Lower leg skin (tissue), 3 donors: ENCODE measurements at regions not wholly inside any gene's neighbourhood (a gene's known extent, or its start where the extent isn't known, plus 50 kb on each side); places are given as distances from the start of the nearest gene placed in this dataset.

Source experiments
- CTCF ChIP-seq, 3 donors: fragments of 450-650 bp; IDR thresholded peaks; one replicate each; pipeline ENCODE4 v1.5.1; 2016; ENCODE audit warnings: antibody characterized with exemption in 3 of 3, mild to moderate bottlenecking in 3 of 3, moderate library complexity in 2 of 3
- POLR2A ChIP-seq, 2 donors: fragments of 450-650 bp; IDR thresholded peaks; one replicate each; pipeline ENCODE4 v1.6.1; 2016 to 2017; ENCODE audit warnings: antibody characterized with exemption in 2 of 2, mild to moderate bottlenecking in 1 of 2, moderate library complexity in 1 of 2

- TF ChIP-seq POLR2A (IDR thresholded peaks at IDR 0.05) (no peak), CTCF (IDR thresholded peaks at IDR 0.05) (no peak)
Measured at GRCh38 chr2:34102339-34102738, 503.2 kb upstream of the FAM98A start.
